ENCODE measurements at regions not wholly inside any gene's neighbourhood (a gene's known extent, or its start where the extent isn't known, plus 50 kb on each side); places are given as distances from the start of the nearest gene placed in this dataset.

DNA sequence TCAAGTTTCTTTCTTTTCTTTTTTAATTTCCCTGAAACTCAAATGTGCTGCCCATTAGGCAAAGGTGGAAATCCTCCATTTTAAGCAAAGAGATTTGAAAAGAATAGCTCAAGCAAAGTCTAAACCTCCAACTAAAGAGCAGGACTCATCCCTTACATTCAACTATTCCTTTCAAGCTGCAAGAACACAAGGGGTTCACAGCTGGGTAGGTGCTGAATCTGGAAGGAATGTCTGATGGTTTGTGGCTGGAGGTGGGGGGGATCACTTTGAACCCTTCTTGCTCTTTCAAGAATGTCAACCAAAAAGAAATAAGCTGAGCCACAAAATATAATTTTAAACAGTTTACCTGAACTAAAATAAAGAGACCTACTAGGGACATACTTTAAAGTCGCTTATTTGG lies 375.7 kb upstream of the CDH10 start:
- Histone ChIP-seq H3K4me3 (replicated peaks in 1 of 4; ENCODE audit: control extremely low read depth in 1 of 4, insufficient read depth in 1 of 4, low read depth in 3 of 4, low read length in 4 of 4) (no peak overlapping the region), H3K9me3 (ENCODE audit: control insufficient read depth, insufficient read depth, low read depth, low read length) (no peaks in the 10 kb centered on the region), H3K79me2 (ENCODE audit: control insufficient read depth, insufficient read depth, low read length) (no peaks in the 10 kb centered on the region)

GRCh38 chr5:25009063-25009462 lies 364.3 kb upstream of the CDH10 start:
- Histone ChIP-seq H3K4me1 (ENCODE audit: control insufficient read depth, extremely low read depth, insufficient read depth, low read length) (no peaks in the 10 kb centered on the region), H3K36me3 (ENCODE audit: control insufficient read depth, insufficient read depth, low read length) (no peaks in the 10 kb centered on the region), H3K4me3 (replicated peaks in 1 of 4; ENCODE audit: control extremely low read depth in 1 of 4, insufficient read depth in 1 of 4, low read depth in 3 of 4, low read length in 4 of 4) (no peak overlapping the region), H3K27ac (ENCODE audit: insufficient read depth, low read length) (no peak overlapping the region), H2AFZ (ENCODE audit: low read length) (no peak overlapping the region), H3K79me2 (ENCODE audit: control insufficient read depth, insufficient read depth, low read length) (no peaks in the 10 kb centered on the region), H3K4me2 (ENCODE audit: extremely low read depth, insufficient read depth, low read length) (no peak overlapping the region), H3K27me3 (ENCODE audit: control insufficient read depth, insufficient read depth, low read length) (no peaks in the 10 kb centered on the region), H3K9me3 (ENCODE audit: control insufficient read depth, insufficient read depth, low read depth, low read length) (no peaks in the 10 kb centered on the region), H3K9ac (ENCODE audit: insufficient read depth, low read length) (no peak overlapping the region), H4K20me1 (ENCODE audit: control insufficient read depth, extremely low read depth, insufficient read depth, low read length) (no peaks in the 10 kb centered on the region)
- peak in 1 of 2 donors; percentile 43 for DNase-seq (ENCODE audit: low read depth in 2 of 2)
- TF ChIP-seq, protein P1, sequence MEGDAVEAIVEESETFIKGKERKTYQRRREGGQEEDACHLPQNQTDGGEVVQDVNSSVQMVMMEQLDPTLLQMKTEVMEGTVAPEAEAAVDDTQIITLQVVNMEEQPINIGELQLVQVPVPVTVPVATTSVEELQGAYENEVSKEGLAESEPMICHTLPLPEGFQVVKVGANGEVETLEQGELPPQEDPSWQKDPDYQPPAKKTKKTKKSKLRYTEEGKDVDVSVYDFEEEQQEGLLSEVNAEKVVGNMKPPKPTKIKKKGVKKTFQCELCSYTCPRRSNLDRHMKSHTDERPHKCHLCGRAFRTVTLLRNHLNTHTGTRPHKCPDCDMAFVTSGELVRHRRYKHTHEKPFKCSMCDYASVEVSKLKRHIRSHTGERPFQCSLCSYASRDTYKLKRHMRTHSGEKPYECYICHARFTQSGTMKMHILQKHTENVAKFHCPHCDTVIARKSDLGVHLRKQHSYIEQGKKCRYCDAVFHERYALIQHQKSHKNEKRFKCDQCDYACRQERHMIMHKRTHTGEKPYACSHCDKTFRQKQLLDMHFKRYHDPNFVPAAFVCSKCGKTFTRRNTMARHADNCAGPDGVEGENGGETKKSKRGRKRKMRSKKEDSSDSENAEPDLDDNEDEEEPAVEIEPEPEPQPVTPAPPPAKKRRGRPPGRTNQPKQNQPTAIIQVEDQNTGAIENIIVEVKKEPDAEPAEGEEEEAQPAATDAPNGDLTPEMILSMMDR (conservative IDR thresholded peaks at IDR 0.05 in 1 of 2, IDR thresholded peaks at IDR 0.05 in 1 of 2; ENCODE audit: low read depth in 1 of 2, low read length in 2 of 2) = no peak
- TF ChIP-seq EZH2 (IDR thresholded peaks at IDR 0.05; ENCODE audit: low read length, missing control alignments) = no peak

More for the DNA sequence above, 375.7 kb upstream of the CDH10 start:
- H3K27ac ChIP-seq (ENCODE audit: insufficient read depth, low read length) = no peak overlapping the region
- no peak overlapping the region for H2AFZ ChIP-seq (ENCODE audit: low read length)
- H3K36me3 ChIP-seq (ENCODE audit: control insufficient read depth, insufficient read depth, low read length) = no peaks in the 10 kb centered on the region
- H3K9ac ChIP-seq (ENCODE audit: insufficient read depth, low read length) = no peak overlapping the region
- H4K20me1 ChIP-seq (ENCODE audit: control insufficient read depth, extremely low read depth, insufficient read depth, low read length) = no peaks in the 10 kb centered on the region
- no peaks in the 10 kb centered on the region for H3K27me3 ChIP-seq (ENCODE audit: control insufficient read depth, insufficient read depth, low read length)
- H3K4me1 ChIP-seq (ENCODE audit: control insufficient read depth, extremely low read depth, insufficient read depth, low read length) = no peaks in the 10 kb centered on the region
- TF ChIP-seq EZH2 (IDR thresholded peaks at IDR 0.05; ENCODE audit: low read length, missing control alignments) = no peak
- TF ChIP-seq, protein P1 (conservative IDR thresholded peaks at IDR 0.05 in 1 of 2, IDR thresholded peaks at IDR 0.05 in 1 of 2; ENCODE audit: low read depth in 1 of 2, low read length in 2 of 2) = no peak
- no peak overlapping the region for H3K4me2 ChIP-seq (ENCODE audit: extremely low read depth, insufficient read depth, low read length)
- no peak for DNase-seq (ENCODE audit: low read depth in 2 of 2)

- Histone ChIP-seq H2AFZ (ENCODE audit: low read length) (no peak overlapping the region), H3K9ac (ENCODE audit: insufficient read depth, low read length) (no peak overlapping the region), H3K36me3 (ENCODE audit: control insufficient read depth, insufficient read depth, low read length) (no peaks in the 10 kb centered on the region), H3K9me3 (ENCODE audit: control insufficient read depth, insufficient read depth, low read depth, low read length) (no peaks in the 10 kb centered on the region), H3K4me3 (replicated peaks in 1 of 4; ENCODE audit: control extremely low read depth in 1 of 4, insufficient read depth in 1 of 4, low read depth in 3 of 4, low read length in 4 of 4) (no peak overlapping the region), H3K27ac (ENCODE audit: insufficient read depth, low read length) (no peak overlapping the region), H4K20me1 (ENCODE audit: control insufficient read depth, extremely low read depth, insufficient read depth, low read length) (no peaks in the 10 kb centered on the region), H3K27me3 (ENCODE audit: control insufficient read depth, insufficient read depth, low read length) (no peaks in the 10 kb centered on the region), H3K4me1 (ENCODE audit: control insufficient read depth, extremely low read depth, insufficient read depth, low read length) (no peaks in the 10 kb centered on the region), H3K4me2 (ENCODE audit: extremely low read depth, insufficient read depth, low read length) (no peak overlapping the region), H3K79me2 (ENCODE audit: control insufficient read depth, insufficient read depth, low read length) (no peaks in the 10 kb centered on the region)
- TF ChIP-seq, protein P1 (conservative IDR thresholded peaks at IDR 0.05 in 1 of 2, IDR thresholded peaks at IDR 0.05 in 1 of 2; ENCODE audit: low read depth in 1 of 2, low read length in 2 of 2) = no peak
- TF ChIP-seq EZH2 (IDR thresholded peaks at IDR 0.05; ENCODE audit: low read length, missing control alignments) = no peak
- peak; percentile 3 to 68 for DNase-seq (ENCODE audit: low read depth in 2 of 2)
Observed at GRCh38 chr5:25006734-25007133, 362.0 kb upstream of the CDH10 start.

Measured in fibroblast of lung (primary cell).